A549 (cell line): ENCODE measurements at regions not wholly inside any gene's neighbourhood (a gene's known extent, or its start where the extent isn't known, plus 50 kb on each side); places are given as distances from the start of the nearest gene placed in this dataset.

Source experiments
- ATAC-seq, 2 experiments: fragments of 200-7000 bp in 1 of 2; fragments of >200 bp in 1 of 2; cut with Nextera tagmentation in 1 of 2; cut with Tn5 transposase in 1 of 2; 3 replicates each; pipeline versions ENCODE4 v1.8.0 to v1.9.1; 2018 to 2020; ENCODE audit warnings: mild to moderate bottlenecking in 1 of 2, moderate library complexity in 1 of 2
- CTCF ChIA-PET: fragments of 300-600 bp; sonication (Branson Sonifier 250); formaldehyde crosslinking; extraction: SDS; loops from one replicate; lab custom pipeline; 2021; ENCODE audit warnings: antibody characterized with exemption, inconsistent platforms; lab: Yijun Ruan, JAX
- POLR2A ChIA-PET: fragments of 350-600 bp; formaldehyde crosslinking; extraction: SDS; loops from one replicate; lab custom pipeline; 2021; ENCODE audit warnings: antibody characterized with exemption, inconsistent platforms; lab: Yijun Ruan, JAX
- DNase-seq, 2 experiments: peaks; one replicate each; pipeline versions ENCODE4 v3.0.0 to v3.0.0-alpha.2; 2011 to 2016; ENCODE audit warnings: low read depth in 1 of 2, low spot score in 1 of 2
- FAIRE-seq: peaks from 2 replicates; lab custom pipeline; 2011; peaks lifted over from hg19 to GRCh38; lab: Jason Lieb, UNC
- H3K27ac ChIP-seq, 2 experiments: fragments of >200 bp; sonication (Bioruptor Twin); formaldehyde crosslinking; 3 replicates each; pipeline ENCODE4 v1.5.1; 2016 to 2017
- H3K4me1 ChIP-seq: fragments of >200 bp; sonication (Bioruptor Twin); formaldehyde crosslinking; 3 replicates; pipeline ENCODE4 v1.6.1; 2016
- H3K4me2 ChIP-seq: fragments of >200 bp; sonication (Bioruptor Twin); formaldehyde crosslinking; 3 replicates; pipeline ENCODE4 v1.6.1; 2016
- H3K4me3 ChIP-seq: fragments of >200 bp; sonication (Bioruptor Twin); formaldehyde crosslinking; 3 replicates; pipeline ENCODE4 v1.5.1; 2016
- H3K9me3 ChIP-seq: fragments of >200 bp; sonication (Bioruptor Twin); formaldehyde crosslinking; 3 replicates; pipeline ENCODE4 v1.6.1; 2016
- BHLHE40 ChIP-seq: IDR thresholded peaks from 2 replicates; pipeline ENCODE4 v1.6.1; 2012; ENCODE audit warnings: low read depth, low read length, inconsistent platforms
- CBX2 ChIP-seq: fragments of 200-600 bp; sonication (generic); IDR thresholded peaks from 2 replicates; pipeline ENCODE4 v1.6.1; 2016; ENCODE audit warnings: low read depth, mild to moderate bottlenecking, borderline replicate concordance
- CBX8 ChIP-seq: fragments of 200-600 bp; sonication (generic); IDR thresholded peaks from 2 replicates; pipeline ENCODE4 v1.6.1; 2016
- CHD2 ChIP-seq: fragments of 150-350 bp; IDR thresholded peaks from 2 replicates; pipeline ENCODE4 v1.6.1; 2014; ENCODE audit warnings: low read length; ENCODE audit not compliant: partially characterized antibody
- EHF ChIP-seq: fragments of 250-450 bp; sonication (Bioruptor Pico); IDR thresholded peaks from 2 replicates; pipeline ENCODE4 v1.5.0; 2020; ENCODE audit warnings: mild to moderate bottlenecking
- FOSL2 ChIP-seq, 2 experiments: fragments of 450-650 bp in 1 of 2; fragments of >200 bp in 1 of 2; sonication (Bioruptor Twin) in 1 of 2; formaldehyde crosslinking; IDR thresholded peaks; 2 replicates each; pipeline versions ENCODE4 v1.5.0 to v1.6.1; 2016 to 2020; ENCODE audit warnings: mild to moderate bottlenecking in 1 of 2, moderate library complexity in 1 of 2
- FOXS1 ChIP-seq: fragments of 250-450 bp; sonication (Bioruptor Pico); IDR thresholded peaks from 2 replicates; pipeline ENCODE4 v1.5.0; 2020; ENCODE audit warnings: mild to moderate bottlenecking, moderate library complexity
- GATA3 ChIP-seq: IDR thresholded peaks from 2 replicates; pipeline ENCODE4 v1.6.1; 2012; ENCODE audit warnings: borderline replicate concordance
- HOXB5 ChIP-seq: fragments of 250-450 bp; sonication (Bioruptor Pico); IDR thresholded peaks from 2 replicates; pipeline ENCODE4 v1.5.0; 2020; ENCODE audit warnings: mild to moderate bottlenecking, moderate library complexity
- KDM1A ChIP-seq: fragments of 200-600 bp; sonication (generic); IDR thresholded peaks from 2 replicates; pipeline ENCODE4 v1.6.1; 2016; ENCODE audit warnings: low read depth, mild to moderate bottlenecking
- MAFK ChIP-seq: fragments of 450-650 bp; IDR thresholded peaks from 2 replicates; pipeline ENCODE4 v1.6.1; 2014; ENCODE audit not compliant: partially characterized antibody
- MAZ ChIP-seq: fragments of 150-350 bp; IDR thresholded peaks from 2 replicates; pipeline ENCODE4 v1.6.1; 2014; ENCODE audit warnings: antibody characterized with exemption, low read depth, low read length, borderline replicate concordance
- NFE2L2 ChIP-seq: fragments of 150-350 bp; conservative IDR thresholded peaks from 2 replicates; pipeline ENCODE4 v1.6.1; 2014; ENCODE audit warnings: low read length
- POLR2A ChIP-seq: IDR thresholded peaks from 2 replicates; pipeline ENCODE4 v1.6.1; 2012; ENCODE audit warnings: mild to moderate bottlenecking, low read length
- POLR2AphosphoS2 ChIP-seq: conservative IDR thresholded peaks from 2 replicates; pipeline ENCODE4 v1.6.1; 2012; ENCODE audit warnings: low read length, improper control_type of control experiment, inconsistent platforms
- RAD21 ChIP-seq, 2 experiments: fragments of >200 bp in 1 of 2; sonication (Bioruptor Twin) in 1 of 2; formaldehyde crosslinking in 1 of 2; IDR thresholded peaks in 1 of 2; conservative IDR thresholded peaks in 1 of 2; 2 replicates in 1 of 2; 3 replicates in 1 of 2; pipeline ENCODE4 v1.6.1; 2012 to 2018; ENCODE audit warnings: inconsistent platforms in 1 of 2
- RCOR1 ChIP-seq: fragments of 150-350 bp; IDR thresholded peaks from 2 replicates; pipeline ENCODE4 v1.6.1; 2014; ENCODE audit warnings: antibody characterized with exemption, low read length, low read depth
- REST ChIP-seq: fragments of 200-600 bp; sonication (generic); IDR thresholded peaks from 2 replicates; pipeline ENCODE4 v1.6.1; 2016; ENCODE audit warnings: antibody characterized with exemption, mild to moderate bottlenecking, moderate library complexity
- ZC3H11A ChIP-seq: fragments of 450-650 bp; IDR thresholded peaks from 2 replicates; pipeline ENCODE4 v1.6.1; 2014; ENCODE audit warnings: antibody characterized with exemption, mild to moderate bottlenecking
- ZSCAN20 ChIP-seq: fragments of 250-450 bp; sonication (Bioruptor Pico); IDR thresholded peaks from 2 replicates; pipeline ENCODE4 v1.8.0; 2022; ENCODE audit warnings: mild to moderate bottlenecking, moderate library complexity
- WGBS: methylation state at CpG from one replicate; pipeline ENCODE4 v1.1.6; 2017; ENCODE audit errors: missing lambda C conversion rate; 5-methylcytosine and 5-hydroxymethylcytosine counted together
- TF ChIP-seq, protein P1 (sequence below): fragments of 150-350 bp; IDR thresholded peaks from 2 replicates; pipeline ENCODE4 v1.6.1; 2014; ENCODE audit warnings: low read depth, mild to moderate bottlenecking, low read length

DNA sequence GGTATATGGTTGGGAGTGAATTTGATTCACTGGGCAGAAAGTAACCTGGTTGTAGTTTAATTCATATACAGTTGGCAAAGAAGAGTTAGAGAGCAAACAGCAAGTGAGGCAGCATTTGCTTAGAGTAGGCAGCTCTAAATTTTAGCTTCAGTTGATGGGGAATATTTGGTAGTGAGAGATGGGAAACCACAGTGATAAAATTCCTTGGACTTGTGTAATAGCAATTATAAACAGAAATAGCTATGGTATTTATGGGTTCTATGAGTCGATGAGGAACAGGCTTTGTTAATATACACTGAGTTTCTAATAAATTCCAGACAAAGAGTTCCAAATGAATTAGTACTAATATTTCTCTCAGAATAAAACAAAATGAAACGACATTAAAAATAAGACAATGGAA lies 894.0 kb downstream of the ROBO2 start (continued):
- TF ChIP-seq FOSL2 (IDR thresholded peaks at IDR 0.05) (no peak), FOSL2 (CRISPR knock-in tag; IDR thresholded peaks at IDR 0.05) (no peak), MAFK (no peak)

DNA sequence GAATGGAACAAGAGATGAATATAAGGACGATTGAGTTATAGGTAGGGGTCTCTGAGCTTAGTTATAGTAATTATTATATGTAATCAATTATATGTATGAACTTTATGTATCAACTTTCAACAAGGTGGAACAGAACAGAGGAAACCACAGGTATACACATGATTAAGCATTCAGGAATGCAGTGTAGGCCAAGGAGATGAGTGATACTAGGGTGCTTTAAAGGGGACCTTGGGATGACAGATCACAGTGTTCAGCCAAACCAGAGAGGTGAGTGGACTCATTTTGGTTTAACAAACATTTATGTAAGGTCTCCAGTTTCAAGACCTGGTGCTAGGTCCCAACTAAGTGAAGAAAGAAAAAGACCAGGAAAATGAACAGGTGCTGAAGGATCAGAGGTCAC lies 895.5 kb downstream of the ROBO2 start:
- DNase-seq (no peak), FAIRE-seq (no peak)
- Histone ChIP-seq H3K9me3 (no peaks in the 10 kb centered on the region), H3K4me1 (no peaks in the 10 kb centered on the region), H3K4me3 (no peak overlapping the region), H3K4me2 (no peak overlapping the region)
- POLR2A ChIA-PET: no interaction called here
- WGBS: 0% methylated on average over 1 of the region's 1 CpG
- TF ChIP-seq CBX2: no peak
- no peak for TF ChIP-seq GATA3
- TF ChIP-seq POLR2A: no peak
- TF ChIP-seq, all 56 proteins: peak for 0
- no peak for ATAC-seq
- CTCF ChIA-PET: no interaction called here
- H3K27ac ChIP-seq: no peak overlapping the region

- no peak overlapping the region for H3K4me3 ChIP-seq
- ATAC-seq (no peak), DNase-seq (no peak), FAIRE-seq (no peak)
- ChIA-PET POLR2A (no interaction called here), CTCF (interaction anchor here (0.7 kb wide), 1 partner anchor 1044 kb away, joined by 3 read pairs; no protein-coding TSS in a partner anchor)
- H3K9me3 ChIP-seq: no peaks in the 10 kb centered on the region
- no peak overlapping the region for H3K4me2 ChIP-seq
- no peaks in the 10 kb centered on the region for H3K4me1 ChIP-seq
- no peak overlapping the region for H3K27ac ChIP-seq
- TF ChIP-seq, protein P1, sequence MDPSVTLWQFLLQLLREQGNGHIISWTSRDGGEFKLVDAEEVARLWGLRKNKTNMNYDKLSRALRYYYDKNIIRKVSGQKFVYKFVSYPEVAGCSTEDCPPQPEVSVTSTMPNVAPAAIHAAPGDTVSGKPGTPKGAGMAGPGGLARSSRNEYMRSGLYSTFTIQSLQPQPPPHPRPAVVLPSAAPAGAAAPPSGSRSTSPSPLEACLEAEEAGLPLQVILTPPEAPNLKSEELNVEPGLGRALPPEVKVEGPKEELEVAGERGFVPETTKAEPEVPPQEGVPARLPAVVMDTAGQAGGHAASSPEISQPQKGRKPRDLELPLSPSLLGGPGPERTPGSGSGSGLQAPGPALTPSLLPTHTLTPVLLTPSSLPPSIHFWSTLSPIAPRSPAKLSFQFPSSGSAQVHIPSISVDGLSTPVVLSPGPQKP: no peak
- TF ChIP-seq ZSCAN20 (CRISPR knock-in tag) (no peak), BHLHE40 (no peak), REST (no peak), EHF (CRISPR knock-in tag) (no peak), ZC3H11A (no peak), NFE2L2 (no peak), MAZ (no peak), KDM1A (no peak), RAD21 (conservative IDR thresholded peaks at IDR 0.05 in 1 of 2, IDR thresholded peaks at IDR 0.05 in 1 of 2) (no peak), RCOR1 (no peak), CHD2 (no peak), CBX8 (no peak), FOXS1 (CRISPR knock-in tag) (no peak), POLR2AphosphoS2 (no peak), HOXB5 (CRISPR knock-in tag) (no peak)
- 0% methylated on average over 1 of the region's 1 CpG for whole genome bisulfite sequencing
Observed at GRCh38 chr3:77939726-77940125, 899.8 kb downstream of the ROBO2 start.
